ENCODE measurements at regions not wholly inside any gene's neighbourhood (a gene's known extent, or its start where the extent isn't known, plus 50 kb on each side); places are given as distances from the start of the nearest gene placed in this dataset.
"Not testable (repeated sequence)": the region's sequence is repeated elsewhere in the genome, so short reads cannot be mapped to it uniquely, and the experiment has no call there.

DNA sequence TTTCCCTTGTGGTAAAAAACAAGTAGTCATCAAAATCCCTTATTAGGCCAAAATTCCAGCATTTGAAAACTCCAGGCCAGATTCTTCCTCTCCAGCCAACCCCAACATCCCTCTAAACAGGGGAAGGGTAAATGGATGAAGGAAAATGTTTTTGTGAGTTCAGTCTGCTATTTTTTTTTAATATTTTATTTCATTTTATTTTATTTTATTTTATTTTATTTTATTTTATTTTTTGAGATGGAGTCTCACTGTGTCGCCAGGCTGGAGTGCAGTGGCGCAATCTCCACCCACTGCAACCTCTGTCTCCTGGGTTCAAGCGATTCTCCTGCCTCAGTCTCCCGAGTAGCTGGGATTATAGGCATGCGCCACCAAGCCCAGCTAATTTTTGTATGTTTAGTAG is 74.5 kb upstream of the CHST15 start:
- not testable (repeated sequence) for TF ChIP-seq CREB1 (CRISPR knock-in tag; IDR thresholded peaks at IDR 0.05; ENCODE audit: low read depth); ZNF331 (CRISPR knock-in tag; IDR thresholded peaks at IDR 0.05; ENCODE audit: low read depth); EZH2 (IDR thresholded peaks at IDR 0.05; ENCODE audit: low read depth, unreplicated experiment); NANOG (IDR thresholded peaks at IDR 0.05; ENCODE audit: borderline replicate concordance); POLR2AphosphoS5 (IDR thresholded peaks at IDR 0.05; ENCODE audit: low read depth); EZH2phosphoT487 (IDR thresholded peaks at IDR 0.05; ENCODE audit: unreplicated experiment); REST (IDR thresholded peaks at IDR 0.05; ENCODE audit: unreplicated experiment); ZNF114 (CRISPR knock-in tag; IDR thresholded peaks at IDR 0.05); ETS1 (IDR thresholded peaks at IDR 0.05); JUNB (IDR thresholded peaks at IDR 0.05; ENCODE audit: unreplicated experiment)
- TF ChIP-seq, protein P1, sequence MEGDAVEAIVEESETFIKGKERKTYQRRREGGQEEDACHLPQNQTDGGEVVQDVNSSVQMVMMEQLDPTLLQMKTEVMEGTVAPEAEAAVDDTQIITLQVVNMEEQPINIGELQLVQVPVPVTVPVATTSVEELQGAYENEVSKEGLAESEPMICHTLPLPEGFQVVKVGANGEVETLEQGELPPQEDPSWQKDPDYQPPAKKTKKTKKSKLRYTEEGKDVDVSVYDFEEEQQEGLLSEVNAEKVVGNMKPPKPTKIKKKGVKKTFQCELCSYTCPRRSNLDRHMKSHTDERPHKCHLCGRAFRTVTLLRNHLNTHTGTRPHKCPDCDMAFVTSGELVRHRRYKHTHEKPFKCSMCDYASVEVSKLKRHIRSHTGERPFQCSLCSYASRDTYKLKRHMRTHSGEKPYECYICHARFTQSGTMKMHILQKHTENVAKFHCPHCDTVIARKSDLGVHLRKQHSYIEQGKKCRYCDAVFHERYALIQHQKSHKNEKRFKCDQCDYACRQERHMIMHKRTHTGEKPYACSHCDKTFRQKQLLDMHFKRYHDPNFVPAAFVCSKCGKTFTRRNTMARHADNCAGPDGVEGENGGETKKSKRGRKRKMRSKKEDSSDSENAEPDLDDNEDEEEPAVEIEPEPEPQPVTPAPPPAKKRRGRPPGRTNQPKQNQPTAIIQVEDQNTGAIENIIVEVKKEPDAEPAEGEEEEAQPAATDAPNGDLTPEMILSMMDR (conservative IDR thresholded peaks at IDR 0.05; ENCODE audit: low read depth in 2 of 2) = not testable (repeated sequence)
